Stimulated activated CD4-positive, alpha-beta T cell treated with anti-CD3 and anti-CD28 coated beads, Interleukin-4, amount 100 ng/mL, for 48 hours (primary cell): ENCODE measurements at regions not wholly inside any gene's neighbourhood (a gene's known extent, or its start where the extent isn't known, plus 50 kb on each side); places are given as distances from the start of the nearest gene placed in this dataset.

Experiments used
- DNase-seq, 2 donors: peaks; one replicate each; pipeline ENCODE4 v3.0.0-alpha.2; 2020; ENCODE audit warnings: low read depth in 2 of 2

DNA sequence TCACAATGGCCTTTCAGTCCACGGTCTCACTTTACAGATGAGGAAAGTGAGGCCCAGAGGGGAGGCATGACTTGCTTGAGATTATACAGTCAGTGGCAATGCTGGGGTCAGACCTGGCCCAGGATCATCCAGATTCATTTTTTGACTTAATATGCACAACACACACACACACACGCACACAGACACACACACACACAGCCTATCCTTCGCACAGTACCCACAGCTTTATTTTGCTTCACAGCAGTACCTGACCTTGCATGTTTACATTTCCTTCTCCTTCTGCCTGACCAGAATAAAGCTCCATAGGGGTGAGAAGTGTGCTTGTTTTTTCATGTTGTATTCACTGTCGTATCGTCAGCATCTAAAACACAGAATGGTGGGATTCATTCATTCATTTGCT lies 79.8 kb downstream of the VEGFA start:
- DNase-seq: no peak

GRCh38 chr6:43848671-43849391 lies 78.8 kb downstream of the VEGFA start:
- no peak for DNase-seq

DNA sequence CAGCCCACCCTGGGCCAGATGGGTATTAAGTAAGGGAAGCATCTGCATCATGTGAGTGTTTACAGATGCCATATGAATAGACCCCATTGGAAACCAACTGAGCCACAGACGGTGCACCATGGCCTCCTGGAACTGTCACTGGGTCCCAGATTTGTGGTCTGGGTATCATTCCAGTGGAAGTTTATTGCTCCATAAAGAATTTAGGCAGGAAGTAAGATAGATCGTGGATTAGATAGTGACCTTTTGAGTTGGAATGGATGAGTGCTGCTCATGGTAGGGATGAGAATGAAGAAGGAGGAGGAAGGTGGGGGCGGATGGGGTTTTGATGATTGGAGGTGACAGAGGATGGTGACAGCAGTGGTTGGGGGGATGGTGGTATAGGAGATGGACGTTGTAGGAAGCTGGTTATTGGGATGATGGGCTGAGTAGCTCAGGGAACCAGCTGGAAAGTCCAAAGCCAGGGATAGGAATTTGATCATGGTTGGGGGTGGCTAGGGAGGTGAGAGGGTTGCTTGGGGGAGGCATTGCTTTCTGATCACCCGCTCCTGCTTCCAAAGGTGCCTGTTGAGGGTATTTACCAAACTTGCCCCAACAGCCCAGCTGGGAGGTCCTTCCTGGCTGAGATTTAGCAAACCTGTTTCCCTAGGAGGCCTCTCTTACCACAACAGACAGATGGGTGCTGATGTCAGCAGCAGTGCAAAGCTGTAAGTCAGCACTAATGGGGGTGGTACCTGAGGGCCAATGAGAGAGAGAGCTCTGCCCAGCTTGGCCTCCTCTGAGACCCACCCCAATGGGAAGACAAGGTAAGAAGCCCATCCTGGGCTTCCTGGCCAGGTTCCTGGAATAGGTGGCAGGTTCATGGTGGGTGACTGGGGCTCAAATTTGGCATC lies 78.0 kb downstream of the VEGFA start:
- DNase-seq: no peak

- DNase-seq: no peak
These were observed 76.5 kb downstream of the VEGFA start for GRCh38 chr6:43846556-43846955.

- no peak for DNase-seq
These were observed 75.6 kb downstream of the VEGFA start for GRCh38 chr6:43845646-43846045.

- no peak for DNase-seq
These were observed 73.7 kb downstream of the VEGFA start for GRCh38 chr6:43843669-43844171.

GRCh38 chr6:43843097-43843645 lies 73.2 kb downstream of the VEGFA start:
- DNase-seq: no peak

- no peak for DNase-seq
These were observed 72.3 kb downstream of the VEGFA start for GRCh38 chr6:43842231-43842794.

- no peak for DNase-seq
These were observed 70.6 kb downstream of the VEGFA start for GRCh38 chr6:43840490-43841218.

DNA sequence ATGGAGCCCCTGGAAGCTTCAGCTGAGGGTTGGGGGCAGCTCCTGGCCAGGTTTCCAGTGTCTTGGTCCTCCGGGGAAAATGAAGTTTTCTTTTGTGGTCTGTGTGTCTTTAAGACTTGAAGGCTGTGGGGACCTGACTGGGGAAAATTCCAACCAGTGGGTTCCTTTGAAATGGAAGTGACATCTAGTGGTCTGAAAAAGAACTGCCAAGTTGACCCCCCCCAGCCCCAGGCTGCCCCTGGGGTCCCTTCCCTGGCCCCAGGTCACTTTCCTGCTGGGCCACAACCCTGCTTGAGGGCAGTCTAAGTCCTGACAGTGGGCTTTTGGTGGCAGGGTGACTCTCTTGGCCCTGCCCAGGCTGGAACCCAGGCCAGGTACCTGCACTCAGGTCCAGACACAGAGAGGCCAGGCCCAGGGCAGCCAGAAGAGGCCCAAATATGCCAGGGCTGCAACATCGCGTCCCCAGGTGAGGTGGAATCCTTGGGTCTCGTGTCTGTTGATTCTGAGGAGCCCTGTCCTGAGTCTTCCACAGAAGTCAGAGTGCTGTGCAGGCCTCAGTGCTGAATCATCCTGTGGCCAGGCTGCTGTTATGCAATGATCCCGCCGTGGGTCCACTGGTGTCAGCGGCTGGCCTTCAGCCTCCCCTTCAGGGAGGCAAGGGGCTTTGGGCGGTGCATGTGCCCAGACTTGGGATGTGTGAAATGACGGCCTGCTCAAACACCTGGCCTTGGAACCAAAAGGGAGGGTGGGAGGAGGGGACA lies 68.4 kb downstream of the VEGFA start:
- DNase-seq: no peak

GRCh38 chr6:43837507-43837906 lies 67.5 kb downstream of the VEGFA start:
- DNase-seq: no peak

GRCh38 chr6:43836507-43837240 lies 66.7 kb downstream of the VEGFA start:
- DNase-seq: no peak
